Adrenal gland (tissue), 9 donors: ENCODE measurements at regions not wholly inside any gene's neighbourhood (a gene's known extent, or its start where the extent isn't known, plus 50 kb on each side); places are given as distances from the start of the nearest gene placed in this dataset.

Experiments
- DNase-seq, 7 donors: peaks; one replicate each; pipeline ENCODE4 v3.0.0-alpha.2; 2019 to 2020
- H3K27ac ChIP-seq, 5 donors: fragments of 200-600 bp; sonication (generic) in 4 of 5; 1 replicate in 3 of 5; 2 replicates in 2 of 5; pipeline versions ENCODE4 v1.5.1 to v1.8.0; 2016 to 2020; ENCODE audit warnings: mild to moderate bottlenecking in 1 of 5
- H3K27me3 ChIP-seq: fragments of 200-600 bp; 2 replicates; pipeline ENCODE4 v1.8.0; 2021
- H3K36me3 ChIP-seq, 2 donors: fragments of 200-600 bp; replicated peaks in 1 of 2; 1 replicate in 1 of 2; 2 replicates in 1 of 2; pipeline versions ENCODE4 v1.5.1 to v1.8.0; 2018 to 2022
- H3K4me1 ChIP-seq, 2 donors: fragments of 200-600 bp; replicated peaks in 1 of 2; 1 replicate in 1 of 2; 2 replicates in 1 of 2; pipeline versions ENCODE4 v1.5.1 to v1.8.0; 2018 to 2021
- H3K4me3 ChIP-seq, 4 donors: fragments of 200-600 bp; sonication (generic) in 3 of 4; one replicate each; pipeline ENCODE4 v1.5.1; 2016 to 2018
- H3K9me3 ChIP-seq, 3 donors: fragments of 200-600 bp; sonication (generic) in 1 of 3; replicated peaks in 1 of 3; 1 replicate in 2 of 3; 2 replicates in 1 of 3; pipeline versions ENCODE4 v1.5.1 to v1.8.0; 2016 to 2021
- CTCF ChIP-seq, 6 experiments: fragments of 450-650 bp in 4 of 6; fragments of 200-600 bp in 2 of 6; sonication (generic) in 1 of 6; IDR thresholded peaks; 1 replicate in 5 of 6; 2 replicates in 1 of 6; pipeline versions ENCODE4 v1.5.1 to v1.8.0; 2016 to 2021; ENCODE audit warnings: antibody characterized with exemption in 6 of 6, mild to moderate bottlenecking in 2 of 6, moderate library complexity in 1 of 6
- POLR2A ChIP-seq, 2 donors: fragments of 450-650 bp; IDR thresholded peaks; one replicate each; pipeline ENCODE4 v1.6.1; 2017; ENCODE audit warnings: antibody characterized with exemption in 2 of 2, mild to moderate bottlenecking in 2 of 2, moderate library complexity in 1 of 2
- WGBS, 4 donors: extraction: QIAGEN DNeasy Blood & Tissue Kit in 2 of 4; methylation state at CpG; one replicate each; pipeline versions ENCODE4 v1.1.5 to v1.1.7; 2013 to 2017; 5-methylcytosine and 5-hydroxymethylcytosine counted together
- intact Hi-C, 2 donors: fragments of 100-400 bp; cut with DNase I; formaldehyde crosslinking; loops; one replicate each; pipeline versions ENCODE4 v1.14.1 to v1.15.0; 2022 to 2023
- donor health status: healthy with polysubstance abuse.
- donor health status: Bipolar disorder and iron deficiency.
- donor health status: DM: yes; HTN: yes; CAD: no.
- donor health status: DM: no; HTN: no; CAD: no.
- donor health status: DM: no; HTN: no; CAD: no.

GRCh38 chr1:213381572-213382084 lies 330.6 kb downstream of the RPS6KC1 start:
- 33 to 49% (median 35%) methylated on average over 15 to 17 of the region's 17 CpGs for WGBS, 4 donors
- intact Hi-C loops = no loop called here
- H3K4me1 ChIP-seq = no peaks in the 10 kb centered on the region
- DNase-seq = no peak
- no peaks in the 10 kb centered on the region for H3K9me3 ChIP-seq
- H3K36me3 ChIP-seq = no peaks in the 10 kb centered on the region
- H3K27me3 ChIP-seq = no peaks in the 10 kb centered on the region
- H3K27ac ChIP-seq = no peak overlapping the region
- no peak for TF ChIP-seq POLR2A (IDR thresholded peaks at IDR 0.05)
- no peak for TF ChIP-seq CTCF (IDR thresholded peaks at IDR 0.05)
- H3K4me3 ChIP-seq = no peak overlapping the region

- WGBS, 4 donors = 88 to 97% (median 93%) methylated on average over 2 to 3 of the region's 3 CpGs
- no peak for TF ChIP-seq POLR2A (IDR thresholded peaks at IDR 0.05)
- no peak for TF ChIP-seq CTCF (IDR thresholded peaks at IDR 0.05)
- intact Hi-C loops = no loop called here
These were observed 332.4 kb downstream of the RPS6KC1 start for GRCh38 chr1:213383465-213383864.

GRCh38 chr1:213385201-213385600 lies 334.2 kb downstream of the RPS6KC1 start:
- intact Hi-C loops = no loop called here
- H3K4me3 ChIP-seq = no peak overlapping the region
- WGBS, 4 donors = 82 to 92% (median 87%) methylated on average over 1 of the region's 1 CpG
- H3K27me3 ChIP-seq = no peaks in the 10 kb centered on the region
- DNase-seq = no peak
- H3K4me1 ChIP-seq = no peaks in the 10 kb centered on the region
- H3K9me3 ChIP-seq = no peaks in the 10 kb centered on the region
- H3K36me3 ChIP-seq = no peaks in the 10 kb centered on the region
- TF ChIP-seq POLR2A (IDR thresholded peaks at IDR 0.05) = no peak
- TF ChIP-seq CTCF (IDR thresholded peaks at IDR 0.05) = no peak
- no peak overlapping the region for H3K27ac ChIP-seq

More at GRCh38 chr1:213383465-213383864, 332.4 kb downstream of the RPS6KC1 start:
- no peaks in the 10 kb centered on the region for H3K36me3 ChIP-seq
- no peaks in the 10 kb centered on the region for H3K27me3 ChIP-seq
- no peaks in the 10 kb centered on the region for H3K9me3 ChIP-seq
- no peak for DNase-seq
- no peaks in the 10 kb centered on the region for H3K4me1 ChIP-seq
- H3K27ac ChIP-seq = no peak overlapping the region
- H3K4me3 ChIP-seq = no peak overlapping the region

GRCh38 chr1:213385806-213386324 lies 334.8 kb downstream of the RPS6KC1 start:
- no peaks in the 10 kb centered on the region for H3K36me3 ChIP-seq
- H3K27ac ChIP-seq = no peak overlapping the region
- DNase-seq = no peak
- WGBS, 4 donors = 71 to 88% (median 79%) methylated on average over 3 to 4 of the region's 4 CpGs
- no peaks in the 10 kb centered on the region for H3K9me3 ChIP-seq
- no peaks in the 10 kb centered on the region for H3K27me3 ChIP-seq
- no peak overlapping the region for H3K4me3 ChIP-seq
- intact Hi-C loops = no loop called here
- no peaks in the 10 kb centered on the region for H3K4me1 ChIP-seq
- no peak for TF ChIP-seq CTCF (IDR thresholded peaks at IDR 0.05)
- no peak for TF ChIP-seq POLR2A (IDR thresholded peaks at IDR 0.05)
